ENCODE measurements at regions not wholly inside any gene's neighbourhood (a gene's known extent, or its start where the extent isn't known, plus 50 kb on each side); places are given as distances from the start of the nearest gene placed in this dataset.
"Not testable (repeated sequence)": the region's sequence is repeated elsewhere in the genome, so short reads cannot be mapped to it uniquely, and the experiment has no call there.

- Histone ChIP-seq H2AFZ (ENCODE audit: low read depth) (no peak overlapping the region), H3K4me3 (IDR thresholded peaks at IDR 0.05; ENCODE audit: insufficient read depth, low read depth, low read length) (no peak overlapping the region), H4K20me1 (ENCODE audit: insufficient read depth) (no peaks in the 10 kb centered on the region), H3K4me1 (ENCODE audit: low read depth, poor library complexity, severe bottlenecking) (no peaks in the 10 kb centered on the region), H3K4me2 (no peak overlapping the region), H3K27ac (no peak overlapping the region), H3K9ac (no peak overlapping the region), H3K79me2 (ENCODE audit: insufficient read depth, low read depth) (no peaks in the 10 kb centered on the region), H3K36me3 (ENCODE audit: insufficient read depth) (no peaks in the 10 kb centered on the region), H3K27me3 (ENCODE audit: insufficient read depth, low read depth) (no peaks in the 10 kb centered on the region)
- no peak for TF ChIP-seq CTCF (conservative IDR thresholded peaks at IDR 0.05; ENCODE audit: low read depth, low read length)
Observed at GRCh38 chr14:82963756-82964155, 1430.1 kb upstream of the SEL1L start.

GRCh38 chr14:82987502-82988124 lies 1454.0 kb upstream of the SEL1L start:
- Histone ChIP-seq H3K4me3 (IDR thresholded peaks at IDR 0.05; ENCODE audit: insufficient read depth, low read depth, low read length) (no peak overlapping the region), H4K20me1 (ENCODE audit: insufficient read depth) (no peaks in the 10 kb centered on the region), H3K4me1 (ENCODE audit: low read depth, poor library complexity, severe bottlenecking) (no peaks in the 10 kb centered on the region), H2AFZ (ENCODE audit: low read depth) (no peak overlapping the region), H3K9ac (no peak overlapping the region), H3K27me3 (ENCODE audit: insufficient read depth, low read depth) (no peaks in the 10 kb centered on the region), H3K4me2 (no peak overlapping the region), H3K79me2 (ENCODE audit: insufficient read depth, low read depth) (no peaks in the 10 kb centered on the region), H3K27ac (no peak overlapping the region), H3K36me3 (ENCODE audit: insufficient read depth) (no peaks in the 10 kb centered on the region)
- no peak for TF ChIP-seq CTCF (conservative IDR thresholded peaks at IDR 0.05; ENCODE audit: low read depth, low read length)

- not testable (repeated sequence) for H3K27me3 ChIP-seq (ENCODE audit: insufficient read depth, low read depth); H2AFZ ChIP-seq (ENCODE audit: low read depth); H3K4me1 ChIP-seq (ENCODE audit: low read depth, poor library complexity, severe bottlenecking); H3K4me2 ChIP-seq; H3K27ac ChIP-seq; H3K79me2 ChIP-seq (ENCODE audit: insufficient read depth, low read depth); H3K36me3 ChIP-seq (ENCODE audit: insufficient read depth); H3K9ac ChIP-seq; H3K4me3 ChIP-seq (IDR thresholded peaks at IDR 0.05; ENCODE audit: insufficient read depth, low read depth, low read length); H4K20me1 ChIP-seq (ENCODE audit: insufficient read depth)
Observed at GRCh38 chr14:82994547-82994946, 1460.9 kb upstream of the SEL1L start.

- no peaks in the 10 kb centered on the region for H3K27me3 ChIP-seq (ENCODE audit: insufficient read depth, low read depth)
- TF ChIP-seq CTCF (conservative IDR thresholded peaks at IDR 0.05; ENCODE audit: low read depth, low read length), result no peak
- no peaks in the 10 kb centered on the region for H3K36me3 ChIP-seq (ENCODE audit: insufficient read depth)
- H3K27ac ChIP-seq, result no peak overlapping the region
- H4K20me1 ChIP-seq (ENCODE audit: insufficient read depth), result no peaks in the 10 kb centered on the region
- no peaks in the 10 kb centered on the region for H3K4me1 ChIP-seq (ENCODE audit: low read depth, poor library complexity, severe bottlenecking)
- no peaks in the 10 kb centered on the region for H3K79me2 ChIP-seq (ENCODE audit: insufficient read depth, low read depth)
- no peak overlapping the region for H2AFZ ChIP-seq (ENCODE audit: low read depth)
- H3K4me2 ChIP-seq, result no peak overlapping the region
- no peak overlapping the region for H3K9ac ChIP-seq
- H3K4me3 ChIP-seq (IDR thresholded peaks at IDR 0.05; ENCODE audit: insufficient read depth, low read depth, low read length), result no peak overlapping the region
Observed at GRCh38 chr14:82999802-83000201, 1466.1 kb upstream of the SEL1L start.

- H3K27me3 ChIP-seq (ENCODE audit: insufficient read depth, low read depth), result no peaks in the 10 kb centered on the region
- H4K20me1 ChIP-seq (ENCODE audit: insufficient read depth), result no peaks in the 10 kb centered on the region
- TF ChIP-seq CTCF (conservative IDR thresholded peaks at IDR 0.05; ENCODE audit: low read depth, low read length), result no peak
- H3K4me3 ChIP-seq (IDR thresholded peaks at IDR 0.05; ENCODE audit: insufficient read depth, low read depth, low read length), result no peak overlapping the region
- no peak overlapping the region for H3K4me2 ChIP-seq
- H3K4me1 ChIP-seq (ENCODE audit: low read depth, poor library complexity, severe bottlenecking), result no peaks in the 10 kb centered on the region
- H3K79me2 ChIP-seq (ENCODE audit: insufficient read depth, low read depth), result no peaks in the 10 kb centered on the region
- no peak overlapping the region for H3K27ac ChIP-seq
- H2AFZ ChIP-seq (ENCODE audit: low read depth), result no peak overlapping the region
- H3K36me3 ChIP-seq (ENCODE audit: insufficient read depth), result no peaks in the 10 kb centered on the region
- H3K9ac ChIP-seq, result no peak overlapping the region
Observed at GRCh38 chr14:83004456-83005006, 1470.9 kb upstream of the SEL1L start.
